HCT116 (cell line): ENCODE measurements at regions not wholly inside any gene's neighbourhood (a gene's known extent, or its start where the extent isn't known, plus 50 kb on each side); places are given as distances from the start of the nearest gene placed in this dataset.

Experiments used
- ATAC-seq: fragments of 200-7000 bp; cut with Tn5 transposase; 2 replicates; pipeline ENCODE4 v1.9.1; 2020; ENCODE audit warnings: mild to moderate bottlenecking, moderate library complexity
- BruUV-seq: library from RNA; stranded (reverse); fragments of 400-500 nt; replicated peaks from 2 replicates; lab custom pipeline; 2021; lab: Mats Ljungman, UMichigan
- CTCF ChIA-PET: fragments of 300-600 bp; sonication (Branson Sonifier 250); formaldehyde crosslinking; loops from one replicate; lab custom pipeline; 2021; ENCODE audit warnings: antibody characterized with exemption; lab: Charles Lee
- POLR2A ChIA-PET: fragments of 300-600, 350-600 bp; sonication (Branson Sonifier 250); formaldehyde crosslinking; loops from one replicate; lab custom pipeline; 2021; ENCODE audit warnings: antibody characterized with exemption; lab: Charles Lee
- RAD21 ChIA-PET, 2 experiments: fragments of 300-600 bp; sonication (Branson Sonifier 250); formaldehyde crosslinking; loops; one replicate each; lab custom pipeline; 2023; ENCODE audit warnings: low total read pairs in 2 of 2; ENCODE audit not compliant: uncharacterized antibody in 2 of 2, unreplicated experiment in 2 of 2, low non-redundant PET in 1 of 2; lab: Charles Lee
- DNase-seq: peaks from one replicate; pipeline ENCODE4 v3.0.0-alpha.2; 2010; ENCODE audit warnings: low read depth, low spot score
- H2AFZ ChIP-seq: fragments of 200-600 bp; shearing (Covaris generic), sonication (generic); 2 replicates; pipeline ENCODE4 v1.6.1; 2017; ENCODE audit warnings: low read depth, mixed run types, mixed read lengths, antibody characterized with exemption, low read length; ENCODE audit not compliant: poor library complexity, severe bottlenecking
- H3K27ac ChIP-seq: 2 replicates; pipeline ENCODE4 v1.5.1; 2012; ENCODE audit warnings: low read depth, low read length
- H3K27me3 ChIP-seq: fragments of 200-600 bp; sonication (generic); 2 replicates; pipeline ENCODE4 v1.6.1; 2016; ENCODE audit warnings: mixed run types, low read length, mixed read lengths; ENCODE audit not compliant: insufficient read depth
- H3K36me3 ChIP-seq, 2 experiments: fragments of 200-500 bp in 1 of 2; fragments of 200-600 bp in 1 of 2; sonication (Bioruptor generic) in 1 of 2; sonication (generic) in 1 of 2; 2 replicates each; pipeline versions ENCODE4 v1.5.1 to v1.6.1; 2014 to 2016; ENCODE audit warnings: low read length in 2 of 2, inconsistent platforms in 1 of 2, mixed read lengths in 1 of 2, mixed run types in 1 of 2; ENCODE audit not compliant: insufficient read depth in 2 of 2, control insufficient read depth in 1 of 2
- H3K4me1 ChIP-seq, 2 experiments: fragments of 200-600 bp in 1 of 2; sonication (generic) in 1 of 2; 2 replicates each; pipeline versions ENCODE4 v1.5.1 to v1.6.1; 2012 to 2017; ENCODE audit warnings: low read length in 2 of 2, inconsistent platforms in 1 of 2, mild to moderate bottlenecking in 1 of 2, mixed read lengths in 1 of 2, mixed run types in 1 of 2, moderate library complexity in 1 of 2; ENCODE audit not compliant: insufficient read depth in 2 of 2, control insufficient read depth in 1 of 2
- H3K4me2 ChIP-seq: fragments of 200-600 bp; sonication (generic); 2 replicates; pipeline ENCODE4 v1.6.1; 2017; ENCODE audit warnings: mixed run types, low read length, mixed read lengths
- H3K4me3 ChIP-seq, 2 experiments: fragments of 200-600 bp in 1 of 2; sonication (generic) in 1 of 2; replicated peaks in 1 of 2; 2 replicates each; pipeline ENCODE4 v1.5.1; 2011 to 2016; ENCODE audit warnings: low read length in 2 of 2, control low read depth in 1 of 2, low read depth in 1 of 2, mild to moderate bottlenecking in 1 of 2, mixed read lengths in 1 of 2, mixed run types in 1 of 2
- H3K79me2 ChIP-seq: fragments of 200-600 bp; sonication (generic); 2 replicates; pipeline ENCODE4 v1.6.1; 2017; ENCODE audit warnings: mild to moderate bottlenecking, mixed run types, low read length, moderate library complexity, mixed read lengths; ENCODE audit not compliant: insufficient read depth
- H3K9ac ChIP-seq: fragments of 200-600 bp; sonication (generic); 2 replicates; pipeline ENCODE4 v1.6.1; 2016; ENCODE audit warnings: low read length, mixed read lengths
- H3K9me2 ChIP-seq: fragments of 200-600 bp; sonication (generic), shearing (Covaris generic); 2 replicates; pipeline ENCODE4 v1.6.1; 2017; ENCODE audit warnings: mixed run types, mild to moderate bottlenecking, moderate library complexity; ENCODE audit not compliant: insufficient read depth
- H3K9me3 ChIP-seq, 2 experiments: fragments of 200-500 bp in 1 of 2; fragments of 200-600 bp in 1 of 2; sonication (Bioruptor generic) in 1 of 2; sonication (generic) in 1 of 2; 2 replicates each; pipeline ENCODE4 v1.6.1; 2014 to 2017; ENCODE audit warnings: low read length in 2 of 2, mixed read lengths in 2 of 2, inconsistent platforms in 1 of 2, low read depth in 1 of 2, mild to moderate bottlenecking in 1 of 2, mixed run types in 1 of 2, moderate library complexity in 1 of 2; ENCODE audit not compliant: control insufficient read depth in 1 of 2, insufficient read depth in 1 of 2
- H4K20me1 ChIP-seq: fragments of 200-600 bp; sonication (generic), shearing (Covaris generic); 2 replicates; pipeline ENCODE4 v1.6.1; 2017; ENCODE audit warnings: mixed run types, mild to moderate bottlenecking, moderate library complexity; ENCODE audit not compliant: insufficient read depth
- CEBPB ChIP-seq: IDR thresholded peaks from 2 replicates; pipeline ENCODE4 v1.6.1; 2012; ENCODE audit warnings: low read depth
- EGR1 ChIP-seq: IDR thresholded peaks from 2 replicates; pipeline ENCODE4 v1.6.1; 2012; ENCODE audit warnings: low read depth
- EZH2 ChIP-seq: fragments of 200-600 bp; sonication (generic); IDR thresholded peaks from 2 replicates; pipeline ENCODE4 v1.6.1; 2017; ENCODE audit warnings: antibody characterized with exemption, mixed run types
- POLR2A ChIP-seq: IDR thresholded peaks from 2 replicates; pipeline ENCODE4 v1.7.0; 2011; ENCODE audit warnings: borderline replicate concordance; ENCODE audit not compliant: insufficient read depth, insufficient read length; ENCODE audit errors: extremely low read depth
- SRF ChIP-seq: IDR thresholded peaks from 2 replicates; pipeline ENCODE4 v1.6.1; 2012; ENCODE audit warnings: low read depth
- TCF7L2 ChIP-seq: IDR thresholded peaks from 2 replicates; pipeline ENCODE4 v1.7.0; 2011; ENCODE audit warnings: borderline replicate concordance, inconsistent platforms; ENCODE audit not compliant: insufficient read depth, insufficient read length; ENCODE audit errors: extremely low read depth
- ZFX ChIP-seq: fragments of 450-650 bp; IDR thresholded peaks from 2 replicates; pipeline ENCODE4 v1.6.1; 2017
- intact Hi-C: fragments of 100-400 bp; cut with micrococcal nuclease; formaldehyde crosslinking; loops from 2 replicates; pipeline ENCODE4 v1.10.0; 2022
- TF ChIP-seq, protein P1 (sequence below): IDR thresholded peaks from 2 replicates; pipeline ENCODE4 v1.6.1; 2012; ENCODE audit warnings: low read depth
- TF ChIP-seq, protein P2 (sequence below): IDR thresholded peaks from 2 replicates; pipeline ENCODE4 v1.6.1; 2011; ENCODE audit warnings: mild to moderate bottlenecking, low read length, moderate library complexity; ENCODE audit not compliant: insufficient replicate concordance; ENCODE audit errors: extremely low read depth
- TF ChIP-seq, protein P3 (sequence below): IDR thresholded peaks from 2 replicates; pipeline ENCODE4 v1.6.1; 2012
- TF ChIP-seq, protein P4 (sequence below), 3 experiments: fragments of 200-600 bp in 1 of 3; sonication (generic) in 1 of 3; IDR thresholded peaks in 2 of 3; conservative IDR thresholded peaks in 1 of 3; 2 replicates each; pipeline ENCODE4 v1.5.1; 2012 to 2017; ENCODE audit warnings: low read depth in 2 of 3, low read length in 2 of 3, antibody characterized with exemption in 1 of 3, borderline replicate concordance in 1 of 3, control low read depth in 1 of 3, mild to moderate bottlenecking in 1 of 3, mixed read lengths in 1 of 3, mixed run types in 1 of 3, moderate library complexity in 1 of 3; ENCODE audit not compliant: insufficient read depth in 1 of 3

DNA sequence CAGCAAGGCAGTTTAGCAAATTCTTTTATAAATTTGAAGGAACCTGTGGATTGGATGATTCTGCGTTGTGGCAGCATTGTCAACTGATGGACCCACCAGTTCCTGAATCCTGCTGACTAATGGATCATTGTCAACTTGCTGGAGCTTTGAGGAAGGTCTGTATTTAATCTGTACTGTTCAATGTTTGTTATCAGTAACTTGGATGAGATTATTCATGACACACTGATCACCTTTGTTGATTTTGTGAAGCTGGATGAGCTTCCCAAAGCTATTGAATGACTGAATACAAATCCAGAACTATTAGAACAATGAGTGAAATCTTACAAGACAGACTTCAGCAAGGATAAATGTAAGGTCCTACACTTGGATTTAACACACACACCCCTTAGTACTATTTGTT, 101.3 kb downstream of the AQP4 start:
- CTCF ChIA-PET: no interaction called here
- H3K27me3 ChIP-seq: peaks cover 4% of the 10 kb centered on the region; the same call in 1 of the 2 replicates
- H3K79me2 ChIP-seq: no peaks in the 10 kb centered on the region
- ATAC-seq (no peak), DNase-seq (no peak)
- no peak overlapping the region for H3K4me3 ChIP-seq
- no peak overlapping the region for H3K27ac ChIP-seq
- TF ChIP-seq EGR1: no peak
- TF ChIP-seq EZH2: no peak
- TF ChIP-seq CEBPB: no peak
- TF ChIP-seq ZFX: no peak
- TF ChIP-seq, protein P1, sequence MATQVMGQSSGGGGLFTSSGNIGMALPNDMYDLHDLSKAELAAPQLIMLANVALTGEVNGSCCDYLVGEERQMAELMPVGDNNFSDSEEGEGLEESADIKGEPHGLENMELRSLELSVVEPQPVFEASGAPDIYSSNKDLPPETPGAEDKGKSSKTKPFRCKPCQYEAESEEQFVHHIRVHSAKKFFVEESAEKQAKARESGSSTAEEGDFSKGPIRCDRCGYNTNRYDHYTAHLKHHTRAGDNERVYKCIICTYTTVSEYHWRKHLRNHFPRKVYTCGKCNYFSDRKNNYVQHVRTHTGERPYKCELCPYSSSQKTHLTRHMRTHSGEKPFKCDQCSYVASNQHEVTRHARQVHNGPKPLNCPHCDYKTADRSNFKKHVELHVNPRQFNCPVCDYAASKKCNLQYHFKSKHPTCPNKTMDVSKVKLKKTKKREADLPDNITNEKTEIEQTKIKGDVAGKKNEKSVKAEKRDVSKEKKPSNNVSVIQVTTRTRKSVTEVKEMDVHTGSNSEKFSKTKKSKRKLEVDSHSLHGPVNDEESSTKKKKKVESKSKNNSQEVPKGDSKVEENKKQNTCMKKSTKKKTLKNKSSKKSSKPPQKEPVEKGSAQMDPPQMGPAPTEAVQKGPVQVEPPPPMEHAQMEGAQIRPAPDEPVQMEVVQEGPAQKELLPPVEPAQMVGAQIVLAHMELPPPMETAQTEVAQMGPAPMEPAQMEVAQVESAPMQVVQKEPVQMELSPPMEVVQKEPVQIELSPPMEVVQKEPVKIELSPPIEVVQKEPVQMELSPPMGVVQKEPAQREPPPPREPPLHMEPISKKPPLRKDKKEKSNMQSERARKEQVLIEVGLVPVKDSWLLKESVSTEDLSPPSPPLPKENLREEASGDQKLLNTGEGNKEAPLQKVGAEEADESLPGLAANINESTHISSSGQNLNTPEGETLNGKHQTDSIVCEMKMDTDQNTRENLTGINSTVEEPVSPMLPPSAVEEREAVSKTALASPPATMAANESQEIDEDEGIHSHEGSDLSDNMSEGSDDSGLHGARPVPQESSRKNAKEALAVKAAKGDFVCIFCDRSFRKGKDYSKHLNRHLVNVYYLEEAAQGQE: no peak
- TF ChIP-seq TCF7L2: no peak
- no peak for TF ChIP-seq SRF
- TF ChIP-seq, protein P2, sequence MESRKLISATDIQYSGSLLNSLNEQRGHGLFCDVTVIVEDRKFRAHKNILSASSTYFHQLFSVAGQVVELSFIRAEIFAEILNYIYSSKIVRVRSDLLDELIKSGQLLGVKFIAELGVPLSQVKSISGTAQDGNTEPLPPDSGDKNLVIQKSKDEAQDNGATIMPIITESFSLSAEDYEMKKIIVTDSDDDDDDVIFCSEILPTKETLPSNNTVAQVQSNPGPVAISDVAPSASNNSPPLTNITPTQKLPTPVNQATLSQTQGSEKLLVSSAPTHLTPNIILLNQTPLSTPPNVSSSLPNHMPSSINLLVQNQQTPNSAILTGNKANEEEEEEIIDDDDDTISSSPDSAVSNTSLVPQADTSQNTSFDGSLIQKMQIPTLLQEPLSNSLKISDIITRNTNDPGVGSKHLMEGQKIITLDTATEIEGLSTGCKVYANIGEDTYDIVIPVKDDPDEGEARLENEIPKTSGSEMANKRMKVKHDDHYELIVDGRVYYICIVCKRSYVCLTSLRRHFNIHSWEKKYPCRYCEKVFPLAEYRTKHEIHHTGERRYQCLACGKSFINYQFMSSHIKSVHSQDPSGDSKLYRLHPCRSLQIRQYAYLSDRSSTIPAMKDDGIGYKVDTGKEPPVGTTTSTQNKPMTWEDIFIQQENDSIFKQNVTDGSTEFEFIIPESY: no peak
- TF ChIP-seq, protein P3, sequence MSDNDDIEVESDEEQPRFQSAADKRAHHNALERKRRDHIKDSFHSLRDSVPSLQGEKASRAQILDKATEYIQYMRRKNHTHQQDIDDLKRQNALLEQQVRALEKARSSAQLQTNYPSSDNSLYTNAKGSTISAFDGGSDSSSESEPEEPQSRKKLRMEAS: no peak
- no peak for TF ChIP-seq POLR2A
- TF ChIP-seq, protein P4, sequence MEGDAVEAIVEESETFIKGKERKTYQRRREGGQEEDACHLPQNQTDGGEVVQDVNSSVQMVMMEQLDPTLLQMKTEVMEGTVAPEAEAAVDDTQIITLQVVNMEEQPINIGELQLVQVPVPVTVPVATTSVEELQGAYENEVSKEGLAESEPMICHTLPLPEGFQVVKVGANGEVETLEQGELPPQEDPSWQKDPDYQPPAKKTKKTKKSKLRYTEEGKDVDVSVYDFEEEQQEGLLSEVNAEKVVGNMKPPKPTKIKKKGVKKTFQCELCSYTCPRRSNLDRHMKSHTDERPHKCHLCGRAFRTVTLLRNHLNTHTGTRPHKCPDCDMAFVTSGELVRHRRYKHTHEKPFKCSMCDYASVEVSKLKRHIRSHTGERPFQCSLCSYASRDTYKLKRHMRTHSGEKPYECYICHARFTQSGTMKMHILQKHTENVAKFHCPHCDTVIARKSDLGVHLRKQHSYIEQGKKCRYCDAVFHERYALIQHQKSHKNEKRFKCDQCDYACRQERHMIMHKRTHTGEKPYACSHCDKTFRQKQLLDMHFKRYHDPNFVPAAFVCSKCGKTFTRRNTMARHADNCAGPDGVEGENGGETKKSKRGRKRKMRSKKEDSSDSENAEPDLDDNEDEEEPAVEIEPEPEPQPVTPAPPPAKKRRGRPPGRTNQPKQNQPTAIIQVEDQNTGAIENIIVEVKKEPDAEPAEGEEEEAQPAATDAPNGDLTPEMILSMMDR (IDR thresholded peaks at IDR 0.05 in 2 of 3, conservative IDR thresholded peaks at IDR 0.05 in 1 of 3; ENCODE audit: borderline replicate concordance in 1 of 3, insufficient read depth in 1 of 3, low read depth in 2 of 3, low read length in 2 of 3): no peak
- TF ChIP-seq, all 23 proteins: peak for 0
- no peaks in the 10 kb centered on the region for H4K20me1 ChIP-seq
- H3K36me3 ChIP-seq: no peaks in the 10 kb centered on the region
- BruUV-seq: no TSS peak
- no peak overlapping the region for H2AFZ ChIP-seq
- no peak overlapping the region for H3K9ac ChIP-seq
- ChIA-PET RAD21 (no interaction called here), POLR2A (no interaction called here)
- no peaks in the 10 kb centered on the region for H3K4me1 ChIP-seq
- H3K4me2 ChIP-seq: no peak overlapping the region
- intact Hi-C loops: no loop called here
- no peaks in the 10 kb centered on the region for H3K9me3 ChIP-seq
- H3K9me2 ChIP-seq: no peaks in the 10 kb centered on the region
